Gastrocnemius medialis (tissue), 4 donors: ENCODE measurements at regions not wholly inside any gene's neighbourhood (a gene's known extent, or its start where the extent isn't known, plus 50 kb on each side); places are given as distances from the start of the nearest gene placed in this dataset.

Experiments
- ATAC-seq, 2 donors: fragments of 150-250 bp; one replicate each; pipeline ENCODE4 v1.9.1; 2016
- DNase-seq, 2 donors: peaks; one replicate each; pipeline ENCODE4 v3.0.0-alpha.2; 2019
- H3K27ac ChIP-seq, 4 donors: fragments of 200-600 bp; sonication (generic); 1 replicate in 1 of 4; 2 replicates in 3 of 4; pipeline ENCODE4 v1.5.1; 2016 to 2018; ENCODE audit warnings: mild to moderate bottlenecking in 2 of 4, moderate library complexity in 1 of 4
- H3K27me3 ChIP-seq, 3 donors: fragments of 200-600 bp; sonication (generic) in 2 of 3; 1 replicate in 1 of 3; 2 replicates in 2 of 3; pipeline versions ENCODE4 v1.5.1 to v1.6.0; 2016 to 2019; ENCODE audit warnings: mild to moderate bottlenecking in 1 of 3, moderate library complexity in 1 of 3
- H3K36me3 ChIP-seq, 2 donors: fragments of 200-600 bp; sonication (generic) in 1 of 2; one replicate each; pipeline ENCODE4 v1.5.1; 2017 to 2018
- H3K4me1 ChIP-seq, 2 donors: fragments of 200-600 bp; sonication (generic) in 1 of 2; one replicate each; pipeline ENCODE4 v1.5.1; 2016 to 2017; ENCODE audit warnings: mild to moderate bottlenecking in 2 of 2
- H3K4me3 ChIP-seq, 4 donors: fragments of 200-600 bp; sonication (generic) in 3 of 4; 1 replicate in 1 of 4; 2 replicates in 3 of 4; pipeline ENCODE4 v1.5.1; 2016 to 2019; ENCODE audit warnings: mild to moderate bottlenecking in 2 of 4
- H3K9me3 ChIP-seq, 3 donors: fragments of 200-600 bp; sonication (generic) in 2 of 3; 1 replicate in 1 of 3; 2 replicates in 2 of 3; pipeline ENCODE4 v1.5.1; 2016 to 2019
- POLR2A ChIP-seq, 2 donors: fragments of 450-650 bp; IDR thresholded peaks; one replicate each; pipeline ENCODE4 v1.6.1; 2017; ENCODE audit warnings: antibody characterized with exemption in 2 of 2, mild to moderate bottlenecking in 2 of 2, moderate library complexity in 2 of 2
- in situ Hi-C, 4 donors: fragments of 200-750 bp; cut with MboI; loops; one replicate each; pipeline versions ENCODE4 v1.15.0 to v1.8.0; 2017; ENCODE audit warnings: low sequenced_read_pairs in 4 of 4
- intact Hi-C: fragments of 100-400 bp; cut with DNase I; formaldehyde crosslinking; loops from one replicate; pipeline ENCODE4 v1.15.1; 2023; ENCODE audit warnings: low total_unique reads
- TF ChIP-seq, protein P1 (sequence below), 5 experiments: fragments of 450-650 bp in 3 of 5; fragments of 200-600 bp in 2 of 5; sonication (generic) in 2 of 5; IDR thresholded peaks in 4 of 5; conservative IDR thresholded peaks in 1 of 5; 1 replicate in 4 of 5; 2 replicates in 1 of 5; pipeline ENCODE4 v1.5.1; 2016 to 2019; ENCODE audit warnings: antibody characterized with exemption in 5 of 5, mild to moderate bottlenecking in 3 of 5, moderate library complexity in 3 of 5

DNA sequence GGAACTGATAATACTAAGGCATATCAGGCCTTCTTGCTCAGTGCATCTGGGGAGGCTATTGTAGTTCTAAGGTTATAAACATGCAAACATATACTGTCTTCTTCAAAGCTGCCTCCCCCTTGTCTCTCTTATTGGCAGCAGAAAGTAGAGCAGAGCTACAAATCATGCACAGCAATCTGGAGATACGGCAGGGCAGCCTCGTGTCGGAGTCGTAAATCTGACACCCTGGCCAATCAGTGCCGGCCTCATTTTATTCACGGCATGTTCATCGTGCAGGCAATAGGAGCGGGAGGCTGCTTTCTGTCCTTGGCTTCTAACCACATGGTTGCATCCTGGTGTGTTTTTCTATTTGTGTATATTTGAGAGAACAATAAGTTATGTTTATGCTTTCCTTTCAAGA lies 300.2 kb upstream of the CNTN6 start:
- in situ Hi-C loops (no loop called here), intact Hi-C loops (no loop called here)
- no peak overlapping the region for H3K27ac ChIP-seq

DNA sequence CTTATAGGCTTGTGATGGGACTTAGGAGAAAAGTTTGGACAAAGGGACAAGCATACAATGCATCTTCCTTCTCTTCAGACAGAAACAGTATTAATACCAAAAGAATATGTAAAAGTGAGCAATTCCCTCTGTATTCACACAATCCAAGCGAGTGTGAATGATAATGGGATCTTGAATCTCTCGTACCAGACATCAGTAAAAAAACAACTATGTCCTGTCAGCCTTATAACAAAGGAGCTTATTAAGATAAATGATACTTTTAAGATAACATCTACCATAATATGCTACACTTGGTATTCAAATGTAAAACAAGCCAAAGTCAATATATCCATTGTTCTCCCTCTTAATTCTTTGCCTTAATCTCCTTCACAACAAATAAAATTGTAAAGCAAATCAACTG lies 288.6 kb upstream of the CNTN6 start:
- ATAC-seq, result no peak
- Histone ChIP-seq H3K9me3 (no peaks in the 10 kb centered on the region), H3K4me1 (no peaks in the 10 kb centered on the region), H3K4me3 (no peak overlapping the region), H3K36me3 (no peaks in the 10 kb centered on the region), H3K27me3 (no peaks in the 10 kb centered on the region), H3K27ac (no peak overlapping the region)
- in situ Hi-C loops (no loop called here), intact Hi-C loops (no loop called here)
- no peak for TF ChIP-seq POLR2A (IDR thresholded peaks at IDR 0.05)
- TF ChIP-seq, protein P1, sequence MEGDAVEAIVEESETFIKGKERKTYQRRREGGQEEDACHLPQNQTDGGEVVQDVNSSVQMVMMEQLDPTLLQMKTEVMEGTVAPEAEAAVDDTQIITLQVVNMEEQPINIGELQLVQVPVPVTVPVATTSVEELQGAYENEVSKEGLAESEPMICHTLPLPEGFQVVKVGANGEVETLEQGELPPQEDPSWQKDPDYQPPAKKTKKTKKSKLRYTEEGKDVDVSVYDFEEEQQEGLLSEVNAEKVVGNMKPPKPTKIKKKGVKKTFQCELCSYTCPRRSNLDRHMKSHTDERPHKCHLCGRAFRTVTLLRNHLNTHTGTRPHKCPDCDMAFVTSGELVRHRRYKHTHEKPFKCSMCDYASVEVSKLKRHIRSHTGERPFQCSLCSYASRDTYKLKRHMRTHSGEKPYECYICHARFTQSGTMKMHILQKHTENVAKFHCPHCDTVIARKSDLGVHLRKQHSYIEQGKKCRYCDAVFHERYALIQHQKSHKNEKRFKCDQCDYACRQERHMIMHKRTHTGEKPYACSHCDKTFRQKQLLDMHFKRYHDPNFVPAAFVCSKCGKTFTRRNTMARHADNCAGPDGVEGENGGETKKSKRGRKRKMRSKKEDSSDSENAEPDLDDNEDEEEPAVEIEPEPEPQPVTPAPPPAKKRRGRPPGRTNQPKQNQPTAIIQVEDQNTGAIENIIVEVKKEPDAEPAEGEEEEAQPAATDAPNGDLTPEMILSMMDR (IDR thresholded peaks at IDR 0.05 in 4 of 5, conservative IDR thresholded peaks at IDR 0.05 in 1 of 5), result no peak
- DNase-seq, result no peak

More for the DNA sequence above, 300.2 kb upstream of the CNTN6 start:
- Histone ChIP-seq H3K9me3 (no peaks in the 10 kb centered on the region), H3K36me3 (no peaks in the 10 kb centered on the region), H3K4me1 (no peaks in the 10 kb centered on the region), H3K4me3 (no peak overlapping the region), H3K27me3 (no peaks in the 10 kb centered on the region)
- no peak for DNase-seq
- no peak for TF ChIP-seq POLR2A (IDR thresholded peaks at IDR 0.05)
- TF ChIP-seq, protein P1 (IDR thresholded peaks at IDR 0.05 in 4 of 5, conservative IDR thresholded peaks at IDR 0.05 in 1 of 5), result no peak
- no peak for ATAC-seq

DNA sequence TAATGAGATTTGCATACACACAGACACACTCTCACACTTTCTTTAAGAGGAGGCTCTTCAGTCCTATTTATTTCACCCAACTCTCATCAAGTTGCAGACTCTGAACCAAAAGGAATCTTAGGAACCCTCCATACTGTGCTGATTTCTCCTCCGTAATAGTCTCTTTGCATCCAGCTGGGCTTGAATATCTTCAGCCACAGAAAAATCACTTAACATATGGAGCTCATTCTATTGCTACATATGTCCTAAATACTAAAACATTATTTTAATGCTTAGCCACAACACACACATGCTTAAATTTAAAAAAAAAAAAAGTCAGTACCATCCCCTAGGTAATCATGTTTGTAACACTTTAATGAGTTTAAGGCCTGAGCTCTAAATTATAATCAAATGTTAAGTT lies 287.5 kb upstream of the CNTN6 start:
- no peak overlapping the region for H3K27ac ChIP-seq
- in situ Hi-C loops, result no loop called here
- no peak for TF ChIP-seq POLR2A (IDR thresholded peaks at IDR 0.05)
- TF ChIP-seq, protein P1 (IDR thresholded peaks at IDR 0.05 in 4 of 5, conservative IDR thresholded peaks at IDR 0.05 in 1 of 5), result no peak
- H3K27me3 ChIP-seq, result no peaks in the 10 kb centered on the region
- DNase-seq, result no peak
- no peaks in the 10 kb centered on the region for H3K4me1 ChIP-seq
- intact Hi-C loops, result no loop called here
- no peak overlapping the region for H3K4me3 ChIP-seq
- H3K36me3 ChIP-seq, result no peaks in the 10 kb centered on the region
- no peak for ATAC-seq
- H3K9me3 ChIP-seq, result no peaks in the 10 kb centered on the region

DNA sequence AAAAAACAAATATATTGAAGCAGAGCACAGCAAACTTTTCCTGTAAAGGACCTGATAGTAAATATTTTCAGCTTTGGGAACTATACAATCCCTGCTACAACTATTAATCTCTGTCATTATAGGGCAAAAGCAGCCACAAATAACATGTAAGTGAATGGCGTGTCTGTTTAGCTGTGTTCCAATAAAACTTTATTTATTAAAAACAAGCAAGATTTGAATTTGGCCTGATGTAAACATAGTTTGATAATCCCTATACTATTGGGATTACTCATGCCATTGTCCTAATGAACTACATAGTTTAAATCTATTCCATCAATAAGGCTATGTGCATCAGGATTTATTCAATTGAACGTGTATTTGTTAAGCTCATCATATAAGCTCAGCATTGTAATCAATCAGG lies 286.8 kb upstream of the CNTN6 start:
- H3K4me3 ChIP-seq, result no peak overlapping the region
- ATAC-seq, result no peak
- no peaks in the 10 kb centered on the region for H3K9me3 ChIP-seq
- intact Hi-C loops (no loop called here), in situ Hi-C loops (no loop called here)
- TF ChIP-seq POLR2A (IDR thresholded peaks at IDR 0.05), result no peak
- TF ChIP-seq, protein P1 (IDR thresholded peaks at IDR 0.05 in 4 of 5, conservative IDR thresholded peaks at IDR 0.05 in 1 of 5), result no peak
- no peaks in the 10 kb centered on the region for H3K27me3 ChIP-seq
- no peak for DNase-seq
- no peak overlapping the region for H3K27ac ChIP-seq
- no peaks in the 10 kb centered on the region for H3K36me3 ChIP-seq
- H3K4me1 ChIP-seq, result no peaks in the 10 kb centered on the region

DNA sequence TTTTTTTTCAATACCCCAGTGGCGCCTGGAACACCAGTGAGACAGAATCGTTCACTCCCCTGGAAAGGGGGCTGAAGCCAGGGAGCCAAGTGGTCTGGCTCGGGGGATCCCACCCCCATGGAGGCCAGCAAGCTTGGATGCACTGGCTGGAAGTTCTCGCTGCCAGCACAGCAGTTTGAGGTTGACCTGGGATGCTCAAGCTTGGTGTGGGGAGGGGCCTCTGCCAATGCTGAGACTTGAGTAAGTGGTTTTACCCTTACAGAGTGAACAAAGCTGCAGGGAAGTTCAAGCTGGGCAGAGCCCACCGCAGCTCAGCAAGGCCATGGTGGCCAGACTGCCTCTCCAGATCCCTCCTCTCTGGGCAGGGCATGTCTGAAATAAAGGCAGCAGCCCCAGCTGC lies 276.2 kb upstream of the CNTN6 start:
- Histone ChIP-seq H3K4me1 (no peaks in the 10 kb centered on the region), H3K4me3 (no peak overlapping the region), H3K27me3 (no peaks in the 10 kb centered on the region), H3K27ac (no peak overlapping the region), H3K36me3 (no peaks in the 10 kb centered on the region), H3K9me3 (peaks cover 0 to 3% (median 0%) of the 10 kb centered on the region in 3 donors)
- no peak for DNase-seq
- no peak for ATAC-seq
- in situ Hi-C loops (no loop called here), intact Hi-C loops (no loop called here)
- TF ChIP-seq, protein P1 (IDR thresholded peaks at IDR 0.05 in 4 of 5, conservative IDR thresholded peaks at IDR 0.05 in 1 of 5), result no peak
- no peak for TF ChIP-seq POLR2A (IDR thresholded peaks at IDR 0.05)
